Testis (tissue), 2 donors: ENCODE measurements at regions not wholly inside any gene's neighbourhood (a gene's known extent, or its start where the extent isn't known, plus 50 kb on each side); places are given as distances from the start of the nearest gene placed in this dataset.

Experiments
- DNase-seq: peaks from one replicate; pipeline ENCODE4 v3.0.0-alpha.2; 2019
- H3K27ac ChIP-seq, 2 donors: fragments of 200-600 bp; sonication (generic); one replicate each; pipeline ENCODE4 v1.5.1; 2019
- H3K27me3 ChIP-seq: fragments of 200-600 bp; sonication (generic); one replicate; pipeline ENCODE4 v1.5.1; 2019
- H3K36me3 ChIP-seq: fragments of 200-600 bp; sonication (generic); one replicate; pipeline ENCODE4 v1.5.1; 2017; ENCODE audit warnings: low read depth; ENCODE audit errors: missing control alignments
- H3K4me1 ChIP-seq: fragments of 200-600 bp; sonication (generic); one replicate; pipeline ENCODE4 v1.5.1; 2019
- H3K4me3 ChIP-seq, 2 donors: fragments of 200-600 bp; sonication (generic); one replicate each; pipeline ENCODE4 v1.5.1; 2017 to 2019
- H3K9me3 ChIP-seq: fragments of 200-600 bp; sonication (generic); one replicate; pipeline ENCODE4 v1.5.1; 2017
- CTCF ChIP-seq, 3 experiments: fragments of 450-650 bp in 2 of 3; fragments of 200-600 bp in 1 of 3; sonication (generic) in 1 of 3; IDR thresholded peaks; one replicate each; pipeline ENCODE4 v1.5.1; 2016 to 2019; ENCODE audit warnings: antibody characterized with exemption in 3 of 3, mild to moderate bottlenecking in 2 of 3, moderate library complexity in 1 of 3
- POLR2A ChIP-seq: fragments of 450-650 bp; IDR thresholded peaks from one replicate; pipeline ENCODE4 v1.6.1; 2017; ENCODE audit warnings: antibody characterized with exemption, mild to moderate bottlenecking, moderate library complexity
- WGBS, 2 donors: methylation state at CpG; one replicate each; pipeline ENCODE4 v1.1.5; 2018; 5-methylcytosine and 5-hydroxymethylcytosine counted together
- intact Hi-C: fragments of 100-400 bp; cut with DNase I; formaldehyde crosslinking; loops from one replicate; pipeline ENCODE4 v1.15.1; 2023; ENCODE audit warnings: low total_unique reads

GRCh38 chr20:11389186-11389585 lies 528.5 kb upstream of the BTBD3 start:
- H3K36me3 ChIP-seq: no peaks in the 10 kb centered on the region
- TF ChIP-seq CTCF (IDR thresholded peaks at IDR 0.05) (no peak), POLR2A (no peak)

GRCh38 chr20:11391591-11391990 lies 526.1 kb upstream of the BTBD3 start:
- Histone ChIP-seq H3K27me3 (no peaks in the 10 kb centered on the region), H3K4me1 (no peaks in the 10 kb centered on the region), H3K36me3 (no peaks in the 10 kb centered on the region), H3K27ac (no peak overlapping the region), H3K4me3 (no peak overlapping the region), H3K9me3 (no peaks in the 10 kb centered on the region)
- TF ChIP-seq POLR2A (no peak), CTCF (IDR thresholded peaks at IDR 0.05) (no peak)
- intact Hi-C loops: no loop called here
- DNase-seq: no peak
- WGBS, 2 donors: 72 to 80% methylated on average over 2 of the region's 2 CpGs

More at GRCh38 chr20:11389186-11389585, 528.5 kb upstream of the BTBD3 start:
- intact Hi-C loops: no loop called here
- no peak overlapping the region for H3K27ac ChIP-seq
- no peaks in the 10 kb centered on the region for H3K27me3 ChIP-seq
- no peaks in the 10 kb centered on the region for H3K4me1 ChIP-seq
- no peak for DNase-seq
- no peaks in the 10 kb centered on the region for H3K9me3 ChIP-seq
- H3K4me3 ChIP-seq: no peak overlapping the region

- no peaks in the 10 kb centered on the region for H3K36me3 ChIP-seq
- DNase-seq: no peak
- no peaks in the 10 kb centered on the region for H3K9me3 ChIP-seq
- no peak for TF ChIP-seq CTCF (IDR thresholded peaks at IDR 0.05)
- no peaks in the 10 kb centered on the region for H3K4me1 ChIP-seq
- no peak overlapping the region for H3K4me3 ChIP-seq
- H3K27ac ChIP-seq: no peak overlapping the region
- H3K27me3 ChIP-seq: no peaks in the 10 kb centered on the region
- WGBS, 2 donors: 76 to 84% methylated on average over 2 of the region's 2 CpGs
- intact Hi-C loops: no loop called here
Observed at GRCh38 chr20:11394145-11394833, 523.4 kb upstream of the BTBD3 start.

- H3K36me3 ChIP-seq: no peaks in the 10 kb centered on the region
- no peak overlapping the region for H3K4me3 ChIP-seq
- H3K27me3 ChIP-seq: no peaks in the 10 kb centered on the region
- DNase-seq: no peak
- intact Hi-C loops: no loop called here
- H3K4me1 ChIP-seq: no peaks in the 10 kb centered on the region
- 86 to 89% methylated on average over 2 of the region's 2 CpGs for WGBS, 2 donors
- no peak overlapping the region for H3K27ac ChIP-seq
- TF ChIP-seq CTCF (IDR thresholded peaks at IDR 0.05) (no peak), POLR2A (no peak)
- no peaks in the 10 kb centered on the region for H3K9me3 ChIP-seq
Observed at GRCh38 chr20:11395581-11395980, 522.1 kb upstream of the BTBD3 start.

GRCh38 chr20:11401988-11402387 lies 515.7 kb upstream of the BTBD3 start:
- H3K9me3 ChIP-seq: no peaks in the 10 kb centered on the region
- intact Hi-C loops: no loop called here
- peaks cover 6% of the 10 kb centered on the region for H3K4me1 ChIP-seq
- no peak for TF ChIP-seq CTCF (IDR thresholded peaks at IDR 0.05)
- H3K36me3 ChIP-seq: no peaks in the 10 kb centered on the region
- H3K27ac ChIP-seq: no peak overlapping the region
- WGBS, 2 donors: 96 to 98% methylated on average over 3 of the region's 3 CpGs
- DNase-seq: no peak
- H3K4me3 ChIP-seq: no peak overlapping the region
- H3K27me3 ChIP-seq: no peaks in the 10 kb centered on the region
